Panc1 (cell line): ENCODE measurements at regions not wholly inside any gene's neighbourhood (a gene's known extent, or its start where the extent isn't known, plus 50 kb on each side); places are given as distances from the start of the nearest gene placed in this dataset.
A peak's percentile ranks its signal among the peaks of the same experiment; 100 is the strongest.

ENCODE experiments used
- ATAC-seq: fragments of 200-7000 bp; cut with Tn5 transposase; 2 replicates; pipeline ENCODE4 v1.9.1; 2020; ENCODE audit warnings: mild to moderate bottlenecking, moderate library complexity
- BruUV-seq: library from RNA; stranded (reverse); fragments of 400-500 nt; replicated peaks from 2 replicates; lab custom pipeline; 2021; lab: Mats Ljungman, UMichigan
- CTCF ChIA-PET: fragments of 300-600 bp; sonication (Branson Sonifier 250); formaldehyde crosslinking; loops from one replicate; lab custom pipeline; 2022; ENCODE audit warnings: antibody characterized with exemption; lab: Charles Lee
- POLR2A ChIA-PET: fragments of 300-600 bp; sonication (Branson Sonifier 250); formaldehyde crosslinking; loops from one replicate; lab custom pipeline; 2022; ENCODE audit warnings: antibody characterized with exemption; lab: Charles Lee
- DNase-seq: peaks from one replicate; pipeline ENCODE4 v3.0.0-alpha.2; 2010; ENCODE audit warnings: low read depth, low spot score
- H3K27ac ChIP-seq: 2 replicates; pipeline ENCODE4 v1.5.1; 2011; ENCODE audit warnings: mild to moderate bottlenecking, low read length, inconsistent platforms
- H3K27me3 ChIP-seq: fragments of 200-500 bp; sonication (Bioruptor generic); 2 replicates; pipeline ENCODE4 v1.6.0; 2014; ENCODE audit warnings: low read length, inconsistent platforms; ENCODE audit not compliant: control insufficient read depth, insufficient read depth
- H3K36me3 ChIP-seq: fragments of 200-500 bp; sonication (Bioruptor generic); 2 replicates; pipeline ENCODE4 v1.5.1; 2014; ENCODE audit warnings: inconsistent platforms, mild to moderate bottlenecking, low read length, moderate library complexity; ENCODE audit not compliant: control insufficient read depth, insufficient read depth
- H3K4me1 ChIP-seq: 2 replicates; pipeline ENCODE4 v1.5.1; 2011; ENCODE audit warnings: inconsistent platforms, mild to moderate bottlenecking, low read length, moderate library complexity; ENCODE audit not compliant: control insufficient read depth, insufficient read depth
- H3K4me3 ChIP-seq, 2 experiments: 2 replicates each; pipeline ENCODE4 v1.5.1; 2011 to 2012; ENCODE audit warnings: low read depth in 2 of 2, low read length in 2 of 2, mild to moderate bottlenecking in 2 of 2, inconsistent platforms in 1 of 2, moderate library complexity in 1 of 2
- H3K9me3 ChIP-seq: fragments of 200-500 bp; sonication (Bioruptor generic); 2 replicates; pipeline ENCODE4 v1.5.1; 2014; ENCODE audit warnings: low read depth, mild to moderate bottlenecking, inconsistent platforms, low read length, moderate library complexity; ENCODE audit not compliant: control insufficient read depth, insufficient read depth
- CTCF ChIP-seq: fragments of 450-650 bp; IDR thresholded peaks from 2 replicates; pipeline ENCODE4 v1.5.1; 2017; ENCODE audit warnings: mild to moderate bottlenecking
- POLR2AphosphoS5 ChIP-seq: IDR thresholded peaks from 2 replicates; pipeline ENCODE4 v1.6.1; 2012; ENCODE audit warnings: mild to moderate bottlenecking, low read depth, low read length, moderate library complexity
- REST ChIP-seq, 2 experiments: IDR thresholded peaks; 2 replicates each; pipeline ENCODE4 v1.6.1; 2011 to 2012; ENCODE audit warnings: low read depth in 2 of 2, control low read depth in 1 of 2, low read length in 1 of 2, mild to moderate bottlenecking in 1 of 2, moderate library complexity in 1 of 2; ENCODE audit not compliant: insufficient read depth in 1 of 2
- SIN3A ChIP-seq: IDR thresholded peaks from 2 replicates; pipeline ENCODE4 v1.6.1; 2012; ENCODE audit warnings: low read depth, mild to moderate bottlenecking, low read length, moderate library complexity, borderline replicate concordance; ENCODE audit not compliant: insufficient read depth
- TCF7L2 ChIP-seq: IDR thresholded peaks from 2 replicates; pipeline ENCODE4 v1.6.1; 2011; ENCODE audit warnings: mild to moderate bottlenecking, low read depth, low read length, inconsistent platforms
- in situ Hi-C: cut with HindIII; loops from 2 replicates; pipeline ENCODE4 v1.10.0; 2016; ENCODE audit warnings: low sequenced_read_pairs, low pct_unique_long_range_greater_than_20kb
- intact Hi-C: fragments of 100-400 bp; cut with micrococcal nuclease; formaldehyde crosslinking; loops from one replicate; pipeline ENCODE4 v1.10.0; 2022; ENCODE audit not compliant: unreplicated experiment

DNA sequence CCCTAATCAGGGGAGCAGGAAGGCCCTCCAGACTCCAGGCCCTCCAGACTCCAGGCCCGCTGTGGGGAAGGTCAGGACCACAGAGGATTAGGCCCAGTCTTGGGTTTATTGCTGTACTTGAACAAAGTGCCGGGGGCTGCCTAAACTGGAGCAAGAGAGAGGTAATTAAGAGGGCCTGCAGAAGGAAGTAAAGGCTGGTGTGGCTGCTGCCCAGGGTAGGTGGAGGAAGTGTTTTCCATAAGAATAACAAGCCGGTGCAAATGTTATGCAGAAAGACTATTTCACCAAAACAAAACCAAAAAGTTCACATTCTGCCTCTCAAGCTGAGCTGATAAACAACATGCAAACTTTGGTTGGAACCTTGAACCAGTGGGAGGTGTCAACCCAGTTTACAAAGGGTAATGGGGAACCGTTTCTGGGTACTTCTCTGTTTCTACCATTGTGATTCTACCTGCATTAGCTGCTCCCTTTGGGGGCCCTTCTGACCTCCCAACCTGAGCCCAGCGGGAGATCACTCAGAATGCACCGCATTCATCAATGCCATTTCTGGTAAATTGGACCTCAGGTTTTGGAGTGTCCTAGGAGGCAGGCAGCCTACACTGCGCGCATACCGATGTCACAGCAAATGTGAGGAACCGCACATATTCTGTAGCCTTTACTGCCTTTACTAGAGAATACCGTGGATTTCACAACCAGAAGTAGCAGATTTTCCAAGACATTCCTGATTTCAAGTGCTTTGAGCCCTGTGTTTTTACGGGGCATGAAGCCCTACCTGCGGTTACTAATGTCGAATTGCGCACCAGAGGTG is 59.7 kb upstream of the BCOR start:
- no peaks in the 10 kb centered on the region for H3K9me3 ChIP-seq
- in situ Hi-C loops (no loop called here), intact Hi-C loops (loop anchor here (5.0 kb wide), 1 partner anchor 45 kb away; no protein-coding TSS in a partner anchor)
- H3K27me3 ChIP-seq, result no peaks in the 10 kb centered on the region
- H3K36me3 ChIP-seq, result no peaks in the 10 kb centered on the region
- no TSS peak for BruUV-seq
- peak overlapping the region; percentile 23 to 37 for H3K4me3 ChIP-seq
- ChIA-PET POLR2A (no interaction called here), CTCF (no interaction called here)
- DNase-seq, result no peak
- TF ChIP-seq SIN3A (no peak), REST (IDR thresholded peaks at IDR 0.05; ENCODE audit: insufficient read depth in 1 of 2, low read depth in 2 of 2, low read length in 1 of 2) (no peak), POLR2AphosphoS5 (no peak), TCF7L2 (no peak), CTCF (no peak)
- ATAC-seq, result no peak
- H3K4me1 ChIP-seq, result peaks cover 11% of the 10 kb centered on the region
- H3K27ac ChIP-seq, result peak overlapping the region; percentile 81

- intact Hi-C loops (loop anchor here (5.0 kb wide), 1 partner anchor 44 kb away; no protein-coding TSS in a partner anchor), in situ Hi-C loops (no loop called here)
- H3K27me3 ChIP-seq, result no peaks in the 10 kb centered on the region
- no peaks in the 10 kb centered on the region for H3K9me3 ChIP-seq
- H3K4me3 ChIP-seq, result no peak overlapping the region
- TF ChIP-seq SIN3A (no peak), REST (IDR thresholded peaks at IDR 0.05; ENCODE audit: insufficient read depth in 1 of 2, low read depth in 2 of 2, low read length in 1 of 2) (no peak), POLR2AphosphoS5 (no peak), CTCF (no peak), TCF7L2 (no peak)
- ChIA-PET CTCF (interaction anchor here (0.7 kb wide), 1 partner anchor 312 kb away, joined by 3 read pairs; no protein-coding TSS in a partner anchor), POLR2A (interaction anchor here (0.7 kb wide), 1 partner anchor 58 kb away, joined by 9 read pairs; no protein-coding TSS in a partner anchor)
- no peak for ATAC-seq
- peak overlapping the region; percentile 81 for H3K27ac ChIP-seq
- peaks cover 11% of the 10 kb centered on the region for H3K4me1 ChIP-seq
- no TSS peak for BruUV-seq
- no peak for DNase-seq
- no peaks in the 10 kb centered on the region for H3K36me3 ChIP-seq
Observed at GRCh38 chrX:40156470-40157227, 58.9 kb upstream of the BCOR start.
